ENCODE measurements at regions not wholly inside any gene's neighbourhood (a gene's known extent, or its start where the extent isn't known, plus 50 kb on each side); places are given as distances from the start of the nearest gene placed in this dataset.

- no peak for TF ChIP-seq CTCF (conservative IDR thresholded peaks at IDR 0.05; ENCODE audit: low read length)
- no peak for TF ChIP-seq EZH2phosphoT487 (IDR thresholded peaks at IDR 0.05; ENCODE audit: borderline replicate concordance)
Observed at GRCh38 chr17:63361182-63361581, 84.9 kb downstream of the CYB561 start.
